Activated naive CD4-positive, alpha-beta T cell treated with anti-CD3 and anti-CD28 coated beads, Interleukin-2, amount 50 U/mL, for 24 hours (primary cell): ENCODE measurements at regions not wholly inside any gene's neighbourhood (a gene's known extent, or its start where the extent isn't known, plus 50 kb on each side); places are given as distances from the start of the nearest gene placed in this dataset.

Experiments
- H3K27ac Mint-ChIP-seq: one replicate; pipeline ENCODE4 v1.8.0; 2021; ENCODE audit warnings: mild to moderate bottlenecking, mixed read lengths
- H3K27me3 Mint-ChIP-seq: one replicate; pipeline ENCODE4 v1.8.0; 2021; ENCODE audit warnings: mixed read lengths
- H3K36me3 Mint-ChIP-seq: one replicate; pipeline ENCODE4 v1.8.0; 2021; ENCODE audit warnings: mixed read lengths
- H3K4me1 Mint-ChIP-seq: one replicate; pipeline ENCODE4 v1.8.0; 2021; ENCODE audit warnings: mixed read lengths
- H3K4me3 Mint-ChIP-seq: one replicate; pipeline ENCODE4 v1.8.0; 2021; ENCODE audit warnings: mild to moderate bottlenecking, mixed read lengths
- H3K9me3 Mint-ChIP-seq: one replicate; pipeline ENCODE4 v1.8.0; 2021; ENCODE audit warnings: mixed read lengths

GRCh38 chr14:104375551-104376201 lies 203.9 kb upstream of the C14orf180 start:
- no peaks in the 10 kb centered on the region for H3K9me3 Mint-ChIP-seq
- peaks cover 8% of the 10 kb centered on the region for H3K36me3 Mint-ChIP-seq
- H3K27ac Mint-ChIP-seq: no peak overlapping the region
- no peaks in the 10 kb centered on the region for H3K27me3 Mint-ChIP-seq
- H3K4me3 Mint-ChIP-seq: no peak overlapping the region
- peaks cover 8% of the 10 kb centered on the region for H3K4me1 Mint-ChIP-seq

- Mint-ChIP-seq H3K27me3 (no peaks in the 10 kb centered on the region), H3K4me3 (no peak overlapping the region), H3K36me3 (peaks cover 11% of the 10 kb centered on the region), H3K9me3 (peaks cover 5% of the 10 kb centered on the region), H3K27ac (no peak overlapping the region), H3K4me1 (peaks cover 8% of the 10 kb centered on the region)
These were observed 203.1 kb upstream of the C14orf180 start for GRCh38 chr14:104376202-104377140.

- Mint-ChIP-seq H3K36me3 (peaks cover 14% of the 10 kb centered on the region), H3K27ac (no peak overlapping the region), H3K27me3 (no peaks in the 10 kb centered on the region), H3K4me3 (no peak overlapping the region), H3K4me1 (peaks cover 8% of the 10 kb centered on the region), H3K9me3 (peaks cover 9% of the 10 kb centered on the region)
These were observed 202.3 kb upstream of the C14orf180 start for GRCh38 chr14:104377256-104377655.

- Mint-ChIP-seq H3K27me3 (no peaks in the 10 kb centered on the region), H3K4me3 (no peak overlapping the region), H3K4me1 (no peaks in the 10 kb centered on the region), H3K27ac (no peak overlapping the region), H3K9me3 (peaks cover 9% of the 10 kb centered on the region), H3K36me3 (peaks cover 14% of the 10 kb centered on the region)
These were observed 200.9 kb upstream of the C14orf180 start for GRCh38 chr14:104378698-104379113.

- Mint-ChIP-seq H3K27ac (no peak overlapping the region), H3K4me1 (no peaks in the 10 kb centered on the region), H3K36me3 (peaks cover 14% of the 10 kb centered on the region), H3K9me3 (peaks cover 9% of the 10 kb centered on the region), H3K27me3 (no peaks in the 10 kb centered on the region), H3K4me3 (no peak overlapping the region)
These were observed 197.0 kb upstream of the C14orf180 start for GRCh38 chr14:104382361-104383087.

- H3K4me3 Mint-ChIP-seq: no peak overlapping the region
- peaks cover 14% of the 10 kb centered on the region for H3K36me3 Mint-ChIP-seq
- no peaks in the 10 kb centered on the region for H3K4me1 Mint-ChIP-seq
- peaks cover 9% of the 10 kb centered on the region for H3K9me3 Mint-ChIP-seq
- H3K27me3 Mint-ChIP-seq: no peaks in the 10 kb centered on the region
- H3K27ac Mint-ChIP-seq: no peak overlapping the region
These were observed 196.2 kb upstream of the C14orf180 start for GRCh38 chr14:104383088-104383995.

GRCh38 chr14:104383996-104384775 lies 195.4 kb upstream of the C14orf180 start:
- Mint-ChIP-seq H3K9me3 (peaks cover 9% of the 10 kb centered on the region), H3K36me3 (peaks cover 11% of the 10 kb centered on the region), H3K4me3 (no peak overlapping the region), H3K4me1 (peaks cover 6% of the 10 kb centered on the region), H3K27ac (no peak overlapping the region), H3K27me3 (no peaks in the 10 kb centered on the region)

GRCh38 chr14:104384776-104385071 lies 194.8 kb upstream of the C14orf180 start:
- Mint-ChIP-seq H3K27ac (no peak overlapping the region), H3K4me1 (peaks cover 10% of the 10 kb centered on the region), H3K9me3 (peaks cover 9% of the 10 kb centered on the region), H3K27me3 (no peaks in the 10 kb centered on the region), H3K4me3 (no peak overlapping the region), H3K36me3 (peaks cover 8% of the 10 kb centered on the region)

- Mint-ChIP-seq H3K9me3 (peaks cover 9% of the 10 kb centered on the region), H3K4me3 (no peak overlapping the region), H3K27me3 (no peaks in the 10 kb centered on the region), H3K36me3 (peaks cover 7% of the 10 kb centered on the region), H3K27ac (no peak overlapping the region), H3K4me1 (peaks cover 14% of the 10 kb centered on the region)
These were observed 194.5 kb upstream of the C14orf180 start for GRCh38 chr14:104385111-104385510.

- Mint-ChIP-seq H3K27me3 (no peaks in the 10 kb centered on the region), H3K27ac (no peak overlapping the region), H3K4me3 (no peak overlapping the region), H3K36me3 (peaks cover 7% of the 10 kb centered on the region), H3K9me3 (peaks cover 9% of the 10 kb centered on the region), H3K4me1 (peaks cover 19% of the 10 kb centered on the region)
These were observed 193.9 kb upstream of the C14orf180 start for GRCh38 chr14:104385531-104386101.

- Mint-ChIP-seq H3K27ac (no peak overlapping the region), H3K27me3 (no peaks in the 10 kb centered on the region), H3K4me1 (peaks cover 23% of the 10 kb centered on the region), H3K36me3 (peaks cover 5% of the 10 kb centered on the region), H3K4me3 (no peak overlapping the region), H3K9me3 (peaks cover 6% of the 10 kb centered on the region)
These were observed 193.3 kb upstream of the C14orf180 start for GRCh38 chr14:104386151-104386841.

GRCh38 chr14:104387022-104388010 lies 192.2 kb upstream of the C14orf180 start:
- no peak overlapping the region for H3K27ac Mint-ChIP-seq
- no peak overlapping the region for H3K4me3 Mint-ChIP-seq
- H3K36me3 Mint-ChIP-seq: no peaks in the 10 kb centered on the region
- no peaks in the 10 kb centered on the region for H3K27me3 Mint-ChIP-seq
- no peaks in the 10 kb centered on the region for H3K9me3 Mint-ChIP-seq
- H3K4me1 Mint-ChIP-seq: peaks cover 33% of the 10 kb centered on the region

GRCh38 chr14:104388011-104388521 lies 191.5 kb upstream of the C14orf180 start:
- Mint-ChIP-seq H3K27me3 (no peaks in the 10 kb centered on the region), H3K9me3 (no peaks in the 10 kb centered on the region), H3K27ac (peak overlapping the region; percentile 59), H3K4me3 (no peak overlapping the region), H3K36me3 (no peaks in the 10 kb centered on the region), H3K4me1 (peaks cover 38% of the 10 kb centered on the region)
